ENCODE measurements at regions not wholly inside any gene's neighbourhood (a gene's known extent, or its start where the extent isn't known, plus 50 kb on each side); places are given as distances from the start of the nearest gene placed in this dataset.

GRCh38 chr5:116650964-116651363, 76.3 kb upstream of the SEMA6A start:
- no peaks in the 10 kb centered on the region for H3K27me3 ChIP-seq (ENCODE audit: insufficient read depth, low read depth)
- TF ChIP-seq, protein P1, sequence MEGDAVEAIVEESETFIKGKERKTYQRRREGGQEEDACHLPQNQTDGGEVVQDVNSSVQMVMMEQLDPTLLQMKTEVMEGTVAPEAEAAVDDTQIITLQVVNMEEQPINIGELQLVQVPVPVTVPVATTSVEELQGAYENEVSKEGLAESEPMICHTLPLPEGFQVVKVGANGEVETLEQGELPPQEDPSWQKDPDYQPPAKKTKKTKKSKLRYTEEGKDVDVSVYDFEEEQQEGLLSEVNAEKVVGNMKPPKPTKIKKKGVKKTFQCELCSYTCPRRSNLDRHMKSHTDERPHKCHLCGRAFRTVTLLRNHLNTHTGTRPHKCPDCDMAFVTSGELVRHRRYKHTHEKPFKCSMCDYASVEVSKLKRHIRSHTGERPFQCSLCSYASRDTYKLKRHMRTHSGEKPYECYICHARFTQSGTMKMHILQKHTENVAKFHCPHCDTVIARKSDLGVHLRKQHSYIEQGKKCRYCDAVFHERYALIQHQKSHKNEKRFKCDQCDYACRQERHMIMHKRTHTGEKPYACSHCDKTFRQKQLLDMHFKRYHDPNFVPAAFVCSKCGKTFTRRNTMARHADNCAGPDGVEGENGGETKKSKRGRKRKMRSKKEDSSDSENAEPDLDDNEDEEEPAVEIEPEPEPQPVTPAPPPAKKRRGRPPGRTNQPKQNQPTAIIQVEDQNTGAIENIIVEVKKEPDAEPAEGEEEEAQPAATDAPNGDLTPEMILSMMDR (conservative IDR thresholded peaks at IDR 0.05; ENCODE audit: low read depth, low read length): no peak
- no peaks in the 10 kb centered on the region for H4K20me1 ChIP-seq (ENCODE audit: insufficient read depth)
- H2AFZ ChIP-seq (ENCODE audit: low read depth): no peak overlapping the region
- no peaks in the 10 kb centered on the region for H3K4me1 ChIP-seq (ENCODE audit: low read depth, poor library complexity, severe bottlenecking)
- no peak overlapping the region for H3K4me3 ChIP-seq (IDR thresholded peaks at IDR 0.05; ENCODE audit: insufficient read depth, low read depth, low read length)
- H3K9ac ChIP-seq: no peak overlapping the region
- H3K36me3 ChIP-seq (ENCODE audit: insufficient read depth): no peaks in the 10 kb centered on the region
- no peak overlapping the region for H3K4me2 ChIP-seq
- no peaks in the 10 kb centered on the region for H3K79me2 ChIP-seq (ENCODE audit: insufficient read depth, low read depth)
- no peak overlapping the region for H3K27ac ChIP-seq

DNA sequence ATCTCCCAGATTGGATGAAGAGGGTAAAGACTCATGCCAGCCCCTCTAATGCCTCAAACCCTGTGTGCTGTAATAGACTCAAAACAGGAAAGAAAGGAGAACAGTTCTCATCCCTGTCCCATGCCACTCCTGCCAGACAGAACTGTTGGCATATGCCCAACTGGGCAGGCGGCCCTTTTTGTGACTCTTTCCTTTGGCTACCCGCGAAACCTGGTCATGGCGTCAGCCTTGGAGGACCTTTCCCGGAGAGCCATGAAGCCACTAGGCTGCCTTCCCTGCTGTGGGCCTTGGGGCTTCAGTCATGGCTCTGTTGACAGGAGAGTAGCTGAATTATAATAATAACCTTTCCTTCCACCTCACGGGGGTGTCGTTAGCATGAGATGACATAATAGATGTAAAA, 75.9 kb upstream of the SEMA6A start:
- Histone ChIP-seq H3K36me3 (ENCODE audit: insufficient read depth) (no peaks in the 10 kb centered on the region), H3K79me2 (ENCODE audit: insufficient read depth, low read depth) (no peaks in the 10 kb centered on the region), H3K4me1 (ENCODE audit: low read depth, poor library complexity, severe bottlenecking) (no peaks in the 10 kb centered on the region), H3K4me3 (IDR thresholded peaks at IDR 0.05; ENCODE audit: insufficient read depth, low read depth, low read length) (no peak overlapping the region), H3K27ac (no peak overlapping the region), H4K20me1 (ENCODE audit: insufficient read depth) (no peaks in the 10 kb centered on the region), H2AFZ (ENCODE audit: low read depth) (no peak overlapping the region), H3K9ac (no peak overlapping the region), H3K4me2 (no peak overlapping the region), H3K27me3 (ENCODE audit: insufficient read depth, low read depth) (no peaks in the 10 kb centered on the region)
- TF ChIP-seq, protein P1 (conservative IDR thresholded peaks at IDR 0.05; ENCODE audit: low read depth, low read length): no peak

DNA sequence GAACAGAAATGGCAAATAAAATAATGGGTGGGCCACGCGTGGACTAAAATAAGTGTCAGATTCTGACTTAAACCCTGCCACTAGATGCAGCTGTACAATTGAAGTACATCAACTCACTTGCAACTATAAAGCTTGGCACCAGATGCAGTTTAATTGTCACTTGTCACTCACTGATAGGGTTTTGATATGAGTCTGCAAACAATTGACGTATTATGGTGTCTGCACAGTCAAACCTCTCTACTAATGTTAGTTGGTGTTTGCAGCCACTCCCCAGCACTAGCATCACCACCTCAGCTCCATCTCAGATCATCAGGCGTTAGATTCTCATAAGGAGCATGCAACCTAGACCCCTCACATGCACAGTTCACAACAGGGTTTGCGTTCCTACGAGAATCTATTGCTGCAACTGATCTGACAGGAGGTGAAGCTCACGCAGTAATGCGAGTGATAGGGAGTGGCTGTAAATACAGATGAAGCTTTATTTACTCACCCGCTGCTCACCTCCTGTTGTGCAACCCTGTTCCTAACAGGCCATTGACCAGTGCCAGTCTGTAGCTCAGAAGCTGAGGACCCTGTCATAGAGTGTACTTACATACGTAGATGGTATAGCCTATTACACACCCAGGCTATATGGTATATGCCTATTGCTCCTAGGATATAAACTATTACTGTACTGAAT, 72.1 kb upstream of the SEMA6A start:
- Histone ChIP-seq H3K36me3 (ENCODE audit: insufficient read depth) (no peaks in the 10 kb centered on the region), H2AFZ (ENCODE audit: low read depth) (no peak overlapping the region), H3K4me3 (IDR thresholded peaks at IDR 0.05; ENCODE audit: insufficient read depth, low read depth, low read length) (no peak overlapping the region), H3K4me1 (ENCODE audit: low read depth, poor library complexity, severe bottlenecking) (no peaks in the 10 kb centered on the region), H3K9ac (no peak overlapping the region), H3K27ac (no peak overlapping the region), H3K4me2 (no peak overlapping the region), H4K20me1 (ENCODE audit: insufficient read depth) (no peaks in the 10 kb centered on the region), H3K27me3 (ENCODE audit: insufficient read depth, low read depth) (no peaks in the 10 kb centered on the region), H3K79me2 (ENCODE audit: insufficient read depth, low read depth) (no peaks in the 10 kb centered on the region)
- TF ChIP-seq, protein P1 (conservative IDR thresholded peaks at IDR 0.05; ENCODE audit: low read depth, low read length): no peak

GRCh38 chr5:116645627-116646026, 71.0 kb upstream of the SEMA6A start:
- Histone ChIP-seq H4K20me1 (ENCODE audit: insufficient read depth) (no peaks in the 10 kb centered on the region), H3K27ac (no peak overlapping the region), H3K4me1 (ENCODE audit: low read depth, poor library complexity, severe bottlenecking) (no peaks in the 10 kb centered on the region), H3K79me2 (ENCODE audit: insufficient read depth, low read depth) (no peaks in the 10 kb centered on the region), H3K4me2 (no peak overlapping the region), H3K4me3 (IDR thresholded peaks at IDR 0.05; ENCODE audit: insufficient read depth, low read depth, low read length) (no peak overlapping the region), H3K9ac (no peak overlapping the region), H3K36me3 (ENCODE audit: insufficient read depth) (no peaks in the 10 kb centered on the region), H2AFZ (ENCODE audit: low read depth) (no peak overlapping the region), H3K27me3 (ENCODE audit: insufficient read depth, low read depth) (no peaks in the 10 kb centered on the region)
- TF ChIP-seq, protein P1 (conservative IDR thresholded peaks at IDR 0.05; ENCODE audit: low read depth, low read length): no peak

Measured in KMS-11 (cell line).